Astrocyte of the spinal cord (primary cell): ENCODE measurements at regions not wholly inside any gene's neighbourhood (a gene's known extent, or its start where the extent isn't known, plus 50 kb on each side); places are given as distances from the start of the nearest gene placed in this dataset.

ENCODE experiments used
- DNase-seq: peaks from one replicate; pipeline ENCODE4 v3.0.0; 2011; ENCODE audit warnings: low read depth, low spot score
- H3K4me3 ChIP-seq: 2 replicates; pipeline ENCODE4 v1.5.1; 2011; ENCODE audit warnings: low read depth, mild to moderate bottlenecking, low read length, moderate library complexity
- in situ Hi-C: cut with HindIII; loops from 2 replicates; pipeline ENCODE4 v1.10.0; 2017; ENCODE audit warnings: low sequenced_read_pairs
- TF ChIP-seq, protein P1 (sequence below): IDR thresholded peaks from 2 replicates; pipeline ENCODE4 v1.5.1; 2012; ENCODE audit warnings: low read depth, mild to moderate bottlenecking, low read length, inconsistent platforms

DNA sequence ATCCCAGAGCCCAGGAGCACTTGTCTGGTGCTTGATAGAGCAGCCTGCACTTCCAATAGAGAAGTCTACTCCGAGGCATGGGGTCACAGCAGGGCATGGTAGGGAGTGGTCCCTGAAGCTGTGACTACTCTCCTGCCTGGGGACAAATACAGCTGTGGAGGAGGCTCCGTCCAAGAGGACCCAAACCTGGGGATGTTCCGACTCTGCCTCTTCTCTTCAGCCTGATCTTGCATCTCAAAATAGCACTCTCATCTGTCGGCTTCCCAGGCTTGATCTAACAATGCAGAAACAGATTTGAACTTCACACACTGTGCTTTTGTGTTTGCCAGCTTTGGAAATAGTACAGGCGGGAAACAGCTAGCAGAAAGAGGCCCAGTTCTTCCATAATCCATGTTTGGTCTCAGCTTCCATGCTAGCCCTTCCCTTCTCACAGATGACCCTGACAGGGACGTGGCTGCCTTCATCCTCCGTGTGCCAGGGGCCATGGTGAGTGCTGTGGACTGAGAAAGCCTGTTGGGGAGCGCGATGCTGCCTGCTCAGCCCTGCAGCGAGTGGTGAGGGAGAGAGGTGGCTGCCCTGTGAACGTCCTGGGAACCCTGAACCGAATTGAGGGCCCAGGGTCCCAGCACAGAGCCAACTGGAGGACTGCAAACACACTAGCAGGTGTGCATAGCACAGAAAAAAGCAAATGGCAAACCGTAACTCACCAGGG lies 150.3 kb upstream of the GPR12 start:
- no peak overlapping the region for H3K4me3 ChIP-seq
- in situ Hi-C loops: no loop called here
- DNase-seq: no peak
- TF ChIP-seq, protein P1, sequence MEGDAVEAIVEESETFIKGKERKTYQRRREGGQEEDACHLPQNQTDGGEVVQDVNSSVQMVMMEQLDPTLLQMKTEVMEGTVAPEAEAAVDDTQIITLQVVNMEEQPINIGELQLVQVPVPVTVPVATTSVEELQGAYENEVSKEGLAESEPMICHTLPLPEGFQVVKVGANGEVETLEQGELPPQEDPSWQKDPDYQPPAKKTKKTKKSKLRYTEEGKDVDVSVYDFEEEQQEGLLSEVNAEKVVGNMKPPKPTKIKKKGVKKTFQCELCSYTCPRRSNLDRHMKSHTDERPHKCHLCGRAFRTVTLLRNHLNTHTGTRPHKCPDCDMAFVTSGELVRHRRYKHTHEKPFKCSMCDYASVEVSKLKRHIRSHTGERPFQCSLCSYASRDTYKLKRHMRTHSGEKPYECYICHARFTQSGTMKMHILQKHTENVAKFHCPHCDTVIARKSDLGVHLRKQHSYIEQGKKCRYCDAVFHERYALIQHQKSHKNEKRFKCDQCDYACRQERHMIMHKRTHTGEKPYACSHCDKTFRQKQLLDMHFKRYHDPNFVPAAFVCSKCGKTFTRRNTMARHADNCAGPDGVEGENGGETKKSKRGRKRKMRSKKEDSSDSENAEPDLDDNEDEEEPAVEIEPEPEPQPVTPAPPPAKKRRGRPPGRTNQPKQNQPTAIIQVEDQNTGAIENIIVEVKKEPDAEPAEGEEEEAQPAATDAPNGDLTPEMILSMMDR: no peak

DNA sequence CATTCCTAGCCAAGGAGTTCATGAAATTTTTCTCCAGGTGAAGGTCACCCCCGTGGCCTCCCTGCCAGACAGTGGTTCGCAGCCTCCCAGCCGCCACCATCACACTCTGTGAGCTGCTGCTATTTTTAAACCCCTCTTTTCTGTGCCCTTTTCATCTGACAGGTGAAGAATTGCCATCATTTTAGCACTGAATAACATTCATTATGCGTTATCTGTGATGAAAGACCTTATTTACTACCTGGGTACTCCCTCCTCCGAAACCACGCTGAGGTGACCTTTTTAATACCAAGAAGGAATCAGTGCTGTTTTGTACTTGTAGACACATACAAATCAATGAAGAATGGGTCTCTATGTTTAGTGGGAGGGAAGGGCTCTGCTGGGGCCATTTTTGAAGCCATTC lies 148.9 kb upstream of the GPR12 start:
- in situ Hi-C loops: no loop called here
- DNase-seq: no peak
- TF ChIP-seq, protein P1: no peak
- H3K4me3 ChIP-seq: no peak overlapping the region

DNA sequence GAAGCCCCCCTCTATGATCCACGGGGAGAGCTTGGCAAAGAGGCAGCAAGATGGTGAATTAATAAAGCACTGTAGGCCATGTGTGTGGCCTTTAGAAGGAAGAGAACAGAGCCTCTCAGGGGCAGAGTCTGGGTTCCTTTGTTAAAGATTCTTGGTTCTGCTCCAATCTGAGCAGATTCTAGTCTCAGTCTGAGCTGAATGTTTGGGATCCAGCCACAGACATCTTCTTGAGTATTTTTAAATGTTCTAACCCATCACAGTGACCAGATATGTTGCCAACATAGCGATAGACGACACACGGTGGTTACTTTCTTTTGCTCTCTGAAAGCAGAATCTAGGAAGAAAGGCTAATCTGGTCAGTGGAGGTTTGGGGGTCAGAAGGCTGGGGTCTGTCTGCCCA lies 147.5 kb upstream of the GPR12 start:
- no peak overlapping the region for H3K4me3 ChIP-seq
- TF ChIP-seq, protein P1: no peak
- no peak for DNase-seq
- in situ Hi-C loops: no loop called here

DNA sequence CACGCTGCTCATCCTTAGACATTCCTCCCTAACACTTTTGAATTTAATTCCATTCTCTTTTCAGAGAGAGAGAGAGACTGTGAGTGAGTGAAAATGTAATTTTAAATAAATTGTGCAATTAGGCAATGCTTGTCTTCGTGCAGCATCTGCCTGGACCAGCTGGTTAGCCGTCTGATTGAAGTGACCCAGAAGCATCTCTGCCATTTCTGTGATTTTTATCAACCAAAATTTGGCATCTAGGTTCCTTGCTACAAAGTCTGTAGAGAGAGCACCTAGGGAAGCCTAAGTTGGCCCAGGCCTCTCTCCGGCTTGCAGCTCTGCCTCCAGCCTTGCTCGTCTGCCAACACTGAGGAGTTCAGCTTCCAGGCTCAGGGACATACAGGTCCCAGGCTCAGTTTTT lies 138.6 kb upstream of the GPR12 start:
- in situ Hi-C loops: no loop called here
- H3K4me3 ChIP-seq: no peak overlapping the region
- TF ChIP-seq, protein P1: no peak
- DNase-seq: no peak

DNA sequence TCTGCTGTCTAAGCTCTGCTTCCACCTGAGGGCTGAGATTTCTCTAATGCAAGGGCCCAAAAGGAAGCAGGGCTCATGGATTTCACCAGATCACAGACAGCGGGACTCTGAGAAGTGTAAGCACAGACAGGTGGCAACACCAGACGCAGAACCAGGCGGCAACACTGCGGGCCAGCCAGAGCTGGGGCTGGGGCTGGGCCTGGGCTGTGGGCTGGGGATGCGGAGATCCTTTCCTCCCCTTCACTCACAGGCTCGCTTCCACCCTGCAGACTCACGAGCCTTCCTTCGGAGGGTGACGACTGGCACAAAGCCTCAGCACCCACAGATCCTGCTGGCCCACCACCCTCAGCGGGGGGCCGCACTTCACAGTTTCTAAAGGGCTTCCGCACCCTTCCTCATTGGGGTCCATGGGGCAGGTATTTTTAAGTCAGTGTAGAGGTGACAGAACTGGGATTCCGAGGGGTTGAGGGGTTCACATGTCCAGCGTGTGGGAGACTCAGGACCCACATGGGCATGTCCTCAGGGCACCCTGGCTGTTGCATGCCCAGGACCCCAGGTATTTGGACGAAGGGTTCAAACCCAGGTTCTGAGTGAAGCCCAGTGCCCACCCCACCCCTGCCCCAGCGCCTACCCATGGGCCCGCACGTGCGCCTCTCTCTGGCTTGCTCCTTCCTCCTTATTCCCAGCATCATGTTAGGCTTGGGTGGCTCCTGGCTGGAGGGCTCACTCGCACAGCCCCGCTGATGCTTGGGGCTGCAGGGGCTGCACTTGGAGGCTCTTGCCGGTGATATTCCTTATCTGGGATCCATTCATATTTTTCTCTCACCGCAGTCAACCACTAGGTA lies 137.3 kb upstream of the GPR12 start:
- TF ChIP-seq, protein P1: no peak
- no peak for DNase-seq
- H3K4me3 ChIP-seq: no peak overlapping the region
- in situ Hi-C loops: no loop called here

DNA sequence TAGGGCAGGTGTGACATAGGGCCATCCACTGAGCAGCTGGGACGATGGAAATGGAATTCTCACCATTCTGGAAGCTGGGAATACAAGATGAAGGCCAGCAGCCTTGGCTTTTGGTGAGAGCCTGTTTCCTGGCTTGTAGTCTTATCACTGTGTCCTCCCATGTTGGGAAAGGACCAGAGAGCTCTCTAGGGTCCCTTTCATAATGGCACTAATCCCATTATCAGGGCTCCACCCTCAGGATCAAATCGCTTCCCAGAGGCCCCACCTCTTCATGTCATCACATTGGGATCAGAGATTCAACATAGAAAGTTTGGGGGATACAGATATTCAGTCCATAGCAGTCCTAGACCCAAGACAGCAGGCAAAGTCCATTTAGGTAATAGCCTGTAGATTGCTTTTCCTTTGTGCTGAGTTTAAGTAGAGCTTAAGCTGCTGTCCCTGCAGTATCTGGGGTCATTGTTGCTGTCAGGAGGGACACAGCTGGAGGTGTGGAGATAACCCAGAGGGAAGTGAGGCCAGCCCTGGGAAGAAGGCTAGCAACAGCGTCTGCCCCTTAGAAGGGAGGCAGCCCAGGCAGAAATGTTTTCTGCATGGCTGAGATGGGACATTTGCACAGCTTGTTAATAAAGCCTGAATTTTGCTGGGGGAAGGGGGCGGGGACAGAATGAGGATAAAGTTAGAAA lies 136.5 kb upstream of the GPR12 start:
- DNase-seq: no peak
- no peak overlapping the region for H3K4me3 ChIP-seq
- TF ChIP-seq, protein P1: no peak
- in situ Hi-C loops: no loop called here
